Activated CD4-positive, alpha-beta T cell treated with anti-CD3 and anti-CD28 coated beads for 36 hours (primary cell): ENCODE measurements at regions not wholly inside any gene's neighbourhood (a gene's known extent, or its start where the extent isn't known, plus 50 kb on each side); places are given as distances from the start of the nearest gene placed in this dataset.
"Not testable (repeated sequence)": the region's sequence is repeated elsewhere in the genome, so short reads cannot be mapped to it uniquely, and the experiment has no call there.

Experiments
- ATAC-seq: fragments of 200-7000 bp; cut with Tn5 transposase; one replicate; pipeline ENCODE4 v1.10.0; 2021; ENCODE audit warnings: mild to moderate bottlenecking, moderate library complexity
- CTCF ChIA-PET: fragments of 350-600 bp; sonication (Branson Sonifier 250); formaldehyde crosslinking; loops from one replicate; lab custom pipeline; 2021; ENCODE audit warnings: antibody characterized with exemption; lab: Charles Lee
- POLR2A ChIA-PET: fragments of 350-600 bp; sonication (Branson Sonifier 250); formaldehyde crosslinking; loops from one replicate; lab custom pipeline; 2021; ENCODE audit warnings: antibody characterized with exemption, inconsistent platforms; lab: Charles Lee
- DNase-seq: peaks from one replicate; pipeline ENCODE4 v3.0.0-alpha.2; 2020
- H3K27ac Mint-ChIP-seq: one replicate; pipeline ENCODE4 v1.8.0; 2021; ENCODE audit warnings: mixed read lengths
- H3K27me3 Mint-ChIP-seq: one replicate; pipeline ENCODE4 v1.8.0; 2021; ENCODE audit warnings: mixed read lengths
- H3K36me3 Mint-ChIP-seq: one replicate; pipeline ENCODE4 v1.8.0; 2021; ENCODE audit warnings: low read depth, mixed read lengths
- H3K4me1 Mint-ChIP-seq: one replicate; pipeline ENCODE4 v1.8.0; 2021; ENCODE audit warnings: mixed read lengths
- H3K4me3 Mint-ChIP-seq: one replicate; pipeline ENCODE4 v1.8.0; 2021; ENCODE audit warnings: mild to moderate bottlenecking, moderate library complexity, mixed read lengths
- H3K9me3 Mint-ChIP-seq: one replicate; pipeline ENCODE4 v1.8.0; 2021; ENCODE audit warnings: low read depth, mixed read lengths
- intact Hi-C, 2 experiments: fragments of 100-400 bp; cut with DNase I in 1 of 2; cut with micrococcal nuclease in 1 of 2; formaldehyde crosslinking; loops; one replicate each; pipeline versions ENCODE4 v1.14.2 to v1.15.1; 2022 to 2024; cut with DNase I, micrococcal nuclease

- POLR2A ChIA-PET: no interaction called here
- no peak overlapping the region for H3K4me3 Mint-ChIP-seq
- no peaks in the 10 kb centered on the region for H3K27me3 Mint-ChIP-seq
- no peaks in the 10 kb centered on the region for H3K36me3 Mint-ChIP-seq
- no peaks in the 10 kb centered on the region for H3K4me1 Mint-ChIP-seq
- no peak overlapping the region for H3K27ac Mint-ChIP-seq
- H3K9me3 Mint-ChIP-seq: peaks cover 4% of the 10 kb centered on the region
- ATAC-seq (no peak), DNase-seq (no peak)
- CTCF ChIA-PET: no interaction called here
- intact Hi-C loops: no loop called here
Observed at GRCh38 chr5:24145806-24146205, 499.0 kb downstream of the CDH10 start.

- H3K27me3 Mint-ChIP-seq: no peaks in the 10 kb centered on the region
- POLR2A ChIA-PET: no interaction called here
Observed at GRCh38 chr5:24161559-24161958, 483.2 kb downstream of the CDH10 start.

GRCh38 chr5:24162343-24162742, 482.4 kb downstream of the CDH10 start:
- no peaks in the 10 kb centered on the region for H3K36me3 Mint-ChIP-seq
- peaks cover 9% of the 10 kb centered on the region for H3K9me3 Mint-ChIP-seq
- no peak overlapping the region for H3K27ac Mint-ChIP-seq
- H3K4me1 Mint-ChIP-seq: no peaks in the 10 kb centered on the region
- no peaks in the 10 kb centered on the region for H3K27me3 Mint-ChIP-seq
- intact Hi-C loops: no loop called here
- no peak overlapping the region for H3K4me3 Mint-ChIP-seq
- ChIA-PET CTCF (no interaction called here), POLR2A (no interaction called here)
- no peak for ATAC-seq
- DNase-seq: no peak

More at GRCh38 chr5:24161559-24161958, 483.2 kb downstream of the CDH10 start:
- Mint-ChIP-seq H3K36me3 (no peaks in the 10 kb centered on the region), H3K9me3 (peaks cover 8% of the 10 kb centered on the region), H3K27ac (no peak overlapping the region), H3K4me3 (no peak overlapping the region), H3K4me1 (no peaks in the 10 kb centered on the region)
- DNase-seq (no peak), ATAC-seq (no peak)
- intact Hi-C loops: no loop called here
- CTCF ChIA-PET: no interaction called here

GRCh38 chr5:24163091-24163490, 481.7 kb downstream of the CDH10 start:
- H3K36me3 Mint-ChIP-seq: no peaks in the 10 kb centered on the region
- DNase-seq: no peak
- ATAC-seq: no peak
- CTCF ChIA-PET: no interaction called here
- H3K27me3 Mint-ChIP-seq: no peaks in the 10 kb centered on the region
- H3K27ac Mint-ChIP-seq: no peak overlapping the region
- no peak overlapping the region for H3K4me3 Mint-ChIP-seq
- POLR2A ChIA-PET: no interaction called here
- H3K4me1 Mint-ChIP-seq: no peaks in the 10 kb centered on the region
- peaks cover 10% of the 10 kb centered on the region for H3K9me3 Mint-ChIP-seq
- intact Hi-C loops: no loop called here

DNA sequence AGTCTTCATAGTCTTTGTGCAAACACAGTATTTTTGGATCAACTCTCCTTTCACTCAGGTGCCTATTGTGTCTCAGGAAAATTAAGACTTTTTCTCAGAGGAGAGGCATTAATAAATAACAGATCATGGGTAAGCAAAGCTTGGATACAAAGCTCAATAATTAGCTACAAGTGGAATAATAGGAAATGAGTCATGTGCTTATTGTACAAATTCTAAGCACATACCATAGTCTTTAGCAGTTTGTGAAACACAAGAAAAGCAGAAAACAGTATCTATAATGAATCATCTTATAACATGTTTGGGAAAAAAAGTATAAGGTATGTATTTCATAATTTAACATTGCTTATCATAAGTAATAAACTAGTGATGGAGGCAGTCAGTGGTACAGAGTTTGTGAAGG, 477.0 kb downstream of the CDH10 start:
- no peak for ATAC-seq

GRCh38 chr5:24170026-24170425, 474.8 kb downstream of the CDH10 start:
- Mint-ChIP-seq H3K27ac (no peak overlapping the region), H3K27me3 (no peaks in the 10 kb centered on the region), H3K4me1 (no peaks in the 10 kb centered on the region), H3K36me3 (no peaks in the 10 kb centered on the region), H3K9me3 (peaks cover 19% of the 10 kb centered on the region), H3K4me3 (no peak overlapping the region)
- DNase-seq (no peak), ATAC-seq (no peak)
- ChIA-PET CTCF (no interaction called here), POLR2A (no interaction called here)
- intact Hi-C loops: no loop called here

More for the DNA sequence above, 477.0 kb downstream of the CDH10 start:
- no peaks in the 10 kb centered on the region for H3K36me3 Mint-ChIP-seq
- H3K4me1 Mint-ChIP-seq: no peaks in the 10 kb centered on the region
- ChIA-PET POLR2A (no interaction called here), CTCF (no interaction called here)
- H3K27ac Mint-ChIP-seq: no peak overlapping the region
- DNase-seq: no peak
- H3K27me3 Mint-ChIP-seq: no peaks in the 10 kb centered on the region
- peaks cover 19% of the 10 kb centered on the region for H3K9me3 Mint-ChIP-seq
- intact Hi-C loops: no loop called here
- H3K4me3 Mint-ChIP-seq: no peak overlapping the region

DNA sequence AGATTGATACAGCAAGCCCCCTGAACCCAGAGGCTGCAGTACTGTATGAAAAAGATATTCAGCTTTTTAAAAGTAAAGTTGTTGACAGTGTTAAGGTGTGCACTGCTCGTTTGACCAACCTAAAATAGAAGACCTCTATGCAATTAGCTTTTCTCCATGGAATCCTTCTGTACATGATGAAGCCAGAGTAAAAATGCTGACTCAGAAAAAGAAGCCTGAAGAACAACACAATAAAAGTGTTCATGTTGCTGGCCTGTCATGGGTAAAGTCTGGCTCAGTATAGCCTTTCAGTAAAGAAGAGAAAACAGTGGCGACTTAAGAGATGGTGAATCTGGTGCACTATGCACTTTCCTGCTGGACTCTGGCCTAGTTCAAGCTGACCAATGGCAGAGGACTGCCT, 473.8 kb downstream of the CDH10 start:
- H3K36me3 Mint-ChIP-seq, H3K27me3 Mint-ChIP-seq, POLR2A ChIA-PET, intact Hi-C loops, H3K4me3 Mint-ChIP-seq, H3K4me1 Mint-ChIP-seq, H3K27ac Mint-ChIP-seq, CTCF ChIA-PET, DNase-seq, ATAC-seq: not testable (repeated sequence)
- H3K9me3 Mint-ChIP-seq: peaks cover 18% of the 10 kb centered on the region

- POLR2A ChIA-PET: no interaction called here
Observed at GRCh38 chr5:24177821-24178220, 467.0 kb downstream of the CDH10 start.

DNA sequence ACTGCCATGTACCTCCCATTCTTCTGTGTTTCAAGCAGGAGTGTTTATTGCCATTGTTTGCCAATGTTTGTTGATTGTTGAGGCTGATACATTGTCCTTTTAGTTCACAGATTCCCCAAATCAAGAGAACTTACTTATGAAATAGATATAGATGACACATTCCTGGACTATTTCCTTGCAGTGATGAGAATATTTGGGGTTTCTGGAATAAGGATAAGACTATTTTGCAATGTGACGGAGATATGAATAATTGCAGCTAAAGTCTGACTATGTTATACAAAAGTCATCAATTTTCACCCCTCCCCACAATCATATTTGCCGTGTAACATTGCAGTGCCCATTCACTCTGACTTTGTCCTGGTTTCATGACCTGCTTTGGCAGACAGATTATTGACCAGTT, 460.8 kb downstream of the CDH10 start:
- ChIA-PET CTCF (no interaction called here), POLR2A (no interaction called here)
- Mint-ChIP-seq H3K27me3 (no peaks in the 10 kb centered on the region), H3K4me3 (no peak overlapping the region), H3K36me3 (no peaks in the 10 kb centered on the region), H3K27ac (no peak overlapping the region), H3K9me3 (peaks cover 7% of the 10 kb centered on the region), H3K4me1 (no peaks in the 10 kb centered on the region)
- ATAC-seq: no peak
- no peak for DNase-seq
- intact Hi-C loops: no loop called here

More at GRCh38 chr5:24177821-24178220, 467.0 kb downstream of the CDH10 start:
- Mint-ChIP-seq H3K4me3 (no peak overlapping the region), H3K27ac (no peak overlapping the region), H3K4me1 (no peaks in the 10 kb centered on the region), H3K36me3 (no peaks in the 10 kb centered on the region), H3K9me3 (peaks cover 7% of the 10 kb centered on the region), H3K27me3 (no peaks in the 10 kb centered on the region)
- CTCF ChIA-PET: no interaction called here
- DNase-seq: no peak
- no peak for ATAC-seq
- intact Hi-C loops: no loop called here

DNA sequence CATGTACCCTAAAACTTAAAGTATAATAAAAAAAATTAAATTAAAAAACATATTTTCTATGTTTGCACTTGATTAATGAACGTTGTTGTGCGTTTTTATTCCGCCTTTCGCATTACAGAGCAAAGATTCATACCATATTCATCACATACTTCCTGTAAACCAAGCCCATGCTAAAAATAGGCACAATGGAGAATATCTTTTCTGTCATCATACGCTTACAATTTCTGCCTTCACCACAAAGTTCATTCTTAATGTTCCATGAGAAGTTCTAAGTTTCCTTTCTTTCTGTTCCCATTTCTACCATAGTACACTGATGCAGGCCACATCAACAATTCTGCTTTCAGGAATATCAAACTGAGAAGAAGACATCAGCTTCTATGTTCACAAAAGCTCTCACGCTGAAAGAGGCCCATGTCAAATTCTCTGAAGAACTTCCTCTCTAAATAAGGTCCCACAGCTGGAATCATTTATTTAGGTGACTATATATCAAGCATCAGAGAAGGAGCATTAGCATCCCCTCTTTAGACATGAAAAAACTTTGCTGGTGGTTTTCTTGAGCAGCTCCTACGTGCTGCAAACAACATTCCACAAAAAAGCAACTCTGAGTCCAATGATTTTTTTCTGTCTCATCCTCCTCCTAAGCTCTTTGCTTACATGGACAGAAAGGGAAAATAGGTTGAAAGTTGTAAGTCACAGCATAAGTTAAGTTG, 456.4 kb downstream of the CDH10 start:
- intact Hi-C loops: no loop called here
- Mint-ChIP-seq H3K36me3 (no peaks in the 10 kb centered on the region), H3K27ac (no peak overlapping the region), H3K9me3 (peaks cover 17% of the 10 kb centered on the region), H3K4me1 (no peaks in the 10 kb centered on the region), H3K27me3 (no peaks in the 10 kb centered on the region), H3K4me3 (no peak overlapping the region)
- ChIA-PET CTCF (no interaction called here), POLR2A (no interaction called here)
- DNase-seq (no peak), ATAC-seq (no peak)

GRCh38 chr5:24196789-24197188, 448.0 kb downstream of the CDH10 start:
- Mint-ChIP-seq H3K27me3 (no peaks in the 10 kb centered on the region), H3K4me3 (no peak overlapping the region)

GRCh38 chr5:24208686-24209106, 436.1 kb downstream of the CDH10 start:
- Mint-ChIP-seq H3K36me3 (no peaks in the 10 kb centered on the region), H3K9me3 (peaks cover 19% of the 10 kb centered on the region), H3K4me1 (no peaks in the 10 kb centered on the region), H3K4me3 (no peak overlapping the region), H3K27me3 (no peaks in the 10 kb centered on the region), H3K27ac (no peak overlapping the region)
- intact Hi-C loops: no loop called here
- ChIA-PET POLR2A (no interaction called here), CTCF (no interaction called here)
- no peak for DNase-seq
- ATAC-seq: no peak

More at GRCh38 chr5:24196789-24197188, 448.0 kb downstream of the CDH10 start:
- Mint-ChIP-seq H3K4me1 (no peaks in the 10 kb centered on the region), H3K27ac (no peak overlapping the region), H3K36me3 (no peaks in the 10 kb centered on the region), H3K9me3 (peaks cover 16% of the 10 kb centered on the region)
- intact Hi-C loops: no loop called here
- ChIA-PET CTCF (interaction anchor here (0.6 kb wide), 1 partner anchor 20 kb away, joined by 3 read pairs; no protein-coding TSS in a partner anchor), POLR2A (no interaction called here)
- no peak for ATAC-seq
- no peak for DNase-seq
